OCI-LY3 (cell line): ENCODE measurements at regions not wholly inside any gene's neighbourhood (a gene's known extent, or its start where the extent isn't known, plus 50 kb on each side); places are given as distances from the start of the nearest gene placed in this dataset.

ENCODE experiments used
- CTCF ChIP-seq: fragments of 200-600, 300-600 bp; sonication (generic); IDR thresholded peaks from 2 replicates; pipeline ENCODE4 v1.5.1; 2014; ENCODE audit warnings: antibody characterized with exemption, low read length, low read depth
- EZH2phosphoT487 ChIP-seq: fragments of 200-600 bp; shearing (Covaris generic); IDR thresholded peaks from 2 replicates; pipeline ENCODE4 v1.6.1; 2018; ENCODE audit warnings: antibody characterized with exemption, mixed run types, low read depth

GRCh38 chr1:72433591-72433990, 151.3 kb upstream of the NEGR1 start:
- TF ChIP-seq CTCF (no peak), EZH2phosphoT487 (no peak)
